Neural cell (in vitro differentiated cells): ENCODE measurements at regions not wholly inside any gene's neighbourhood (a gene's known extent, or its start where the extent isn't known, plus 50 kb on each side); places are given as distances from the start of the nearest gene placed in this dataset.

ENCODE experiments used
- H2AFZ ChIP-seq: fragments of 200-600, 300-800 bp; sonication (generic), shearing (Covaris generic); 2 replicates; pipeline ENCODE4 v1.6.0; 2014; ENCODE audit warnings: low read depth, mild to moderate bottlenecking, antibody characterized with exemption, low read length, moderate library complexity
- H3F3A ChIP-seq: fragments of 200-600 bp; shearing (Covaris generic); 2 replicates; pipeline ENCODE4 v1.6.1; 2016; ENCODE audit warnings: mild to moderate bottlenecking, moderate library complexity, mixed read lengths, antibody characterized with exemption, low read length; ENCODE audit not compliant: insufficient read depth, poor library complexity, severe bottlenecking
- H3K27ac ChIP-seq: fragments of 200-600, 300-800 bp; sonication (generic), shearing (Covaris generic); 2 replicates; pipeline ENCODE4 v1.5.1; 2014; ENCODE audit warnings: mild to moderate bottlenecking, low read length, moderate library complexity
- H3K27me3 ChIP-seq: fragments of 300-800, 200-600 bp; sonication (generic), shearing (Covaris generic); 2 replicates; pipeline ENCODE4 v1.6.0; 2014; ENCODE audit warnings: mild to moderate bottlenecking, low read depth, low read length, moderate library complexity; ENCODE audit not compliant: insufficient read depth
- H3K36me3 ChIP-seq: fragments of 300-800, 200-600 bp; sonication (generic), shearing (Covaris generic); 2 replicates; pipeline ENCODE4 v1.5.1; 2014; ENCODE audit warnings: mild to moderate bottlenecking, antibody characterized with exemption, low read length, moderate library complexity; ENCODE audit not compliant: insufficient read depth
- H3K4me2 ChIP-seq: fragments of 300-800, 200-600 bp; sonication (generic), shearing (Covaris generic); 2 replicates; pipeline ENCODE4 v1.6.0; 2014; ENCODE audit warnings: mild to moderate bottlenecking, low read length
- H3K4me3 ChIP-seq: fragments of 300-800, 200-600 bp; sonication (generic), shearing (Covaris generic); 2 replicates; pipeline ENCODE4 v1.5.1; 2014; ENCODE audit warnings: mild to moderate bottlenecking, low read length, moderate library complexity
- H3K79me2 ChIP-seq: fragments of 200-600 bp; shearing (Covaris generic); replicated peaks from 2 replicates; pipeline ENCODE4 v1.6.0; 2014; ENCODE audit warnings: mild to moderate bottlenecking, low read length, moderate library complexity; ENCODE audit not compliant: insufficient read depth
- H3K9ac ChIP-seq: fragments of 300-800, 200-600 bp; sonication (generic), shearing (Covaris generic); 2 replicates; pipeline ENCODE4 v1.6.1; 2016; ENCODE audit warnings: mild to moderate bottlenecking, low read length, mixed read lengths
- H3K9me2 ChIP-seq: fragments of 200-600 bp; shearing (Covaris generic); 2 replicates; pipeline ENCODE4 v1.6.1; 2016; ENCODE audit warnings: mild to moderate bottlenecking, low read length, mixed read lengths; ENCODE audit not compliant: insufficient read depth
- H3K9me3 ChIP-seq: fragments of 200-600, 300-800 bp; sonication (generic), shearing (Covaris generic); 2 replicates; pipeline ENCODE4 v1.6.1; 2016; ENCODE audit warnings: mild to moderate bottlenecking, mixed run types, low read length, moderate library complexity, mixed read lengths
- H4K20me1 ChIP-seq: fragments of 200-600 bp; shearing (Covaris generic); 2 replicates; pipeline ENCODE4 v1.6.1; 2016; ENCODE audit warnings: mild to moderate bottlenecking, mixed run types; ENCODE audit not compliant: insufficient read depth
- CTCF ChIP-seq: fragments of 450-650 bp; IDR thresholded peaks from 2 replicates; pipeline ENCODE4 v1.5.1; 2014; ENCODE audit warnings: antibody characterized with exemption, mild to moderate bottlenecking, moderate library complexity; ENCODE audit not compliant: poor library complexity, severe bottlenecking
- EP300 ChIP-seq: fragments of 450-650 bp; conservative IDR thresholded peaks from 2 replicates; pipeline ENCODE4 v1.6.1; 2014; ENCODE audit warnings: antibody characterized with exemption, mild to moderate bottlenecking, moderate library complexity; ENCODE audit not compliant: poor library complexity, severe bottlenecking
- EZH2 ChIP-seq: fragments of 200-600, 300-800 bp; shearing (Covaris generic), sonication (generic); IDR thresholded peaks from 2 replicates; pipeline ENCODE4 v1.6.1; 2014; ENCODE audit warnings: antibody characterized with exemption, low read length, borderline replicate concordance, mild to moderate bottlenecking; ENCODE audit not compliant: insufficient read depth, poor library complexity, severe bottlenecking
- MXI1 ChIP-seq: fragments of 450-650 bp; conservative IDR thresholded peaks from 2 replicates; pipeline ENCODE4 v1.6.1; 2014; ENCODE audit warnings: antibody characterized with exemption, mild to moderate bottlenecking; ENCODE audit not compliant: poor library complexity, severe bottlenecking
- POLR2AphosphoS5 ChIP-seq: IDR thresholded peaks from 2 replicates; pipeline ENCODE4 v1.6.1; 2012
- RAD21 ChIP-seq: fragments of 450-650 bp; conservative IDR thresholded peaks from 2 replicates; pipeline ENCODE4 v1.6.1; 2014; ENCODE audit warnings: antibody characterized with exemption, mild to moderate bottlenecking, moderate library complexity
- REST ChIP-seq: IDR thresholded peaks from 2 replicates; pipeline ENCODE4 v1.6.1; 2012; ENCODE audit warnings: borderline replicate concordance
- SMC3 ChIP-seq: fragments of 450-650 bp; conservative IDR thresholded peaks from 2 replicates; pipeline ENCODE4 v1.6.1; 2014; ENCODE audit warnings: antibody characterized with exemption, mild to moderate bottlenecking, moderate library complexity; ENCODE audit not compliant: poor library complexity
- TAF1 ChIP-seq: IDR thresholded peaks from 2 replicates; pipeline ENCODE4 v1.6.1; 2012; ENCODE audit warnings: low read depth

- Histone ChIP-seq H3K36me3 (no peaks in the 10 kb centered on the region), H3K9ac (no peak overlapping the region), H3F3A (no peaks in the 10 kb centered on the region), H3K9me3 (no peaks in the 10 kb centered on the region), H3K27me3 (no peaks in the 10 kb centered on the region), H2AFZ (no peak overlapping the region), H3K4me3 (no peak overlapping the region), H4K20me1 (no peaks in the 10 kb centered on the region), H3K27ac (no peak overlapping the region), H3K79me2 (no peaks in the 10 kb centered on the region), H3K4me2 (no peak overlapping the region), H3K9me2 (no peaks in the 10 kb centered on the region)
- no peak for TF ChIP-seq EZH2
- no peak for TF ChIP-seq TAF1
- TF ChIP-seq REST = no peak
- TF ChIP-seq POLR2AphosphoS5 = no peak
- no peak for TF ChIP-seq RAD21
- TF ChIP-seq MXI1 = no peak
- no peak for TF ChIP-seq CTCF
- no peak for TF ChIP-seq EP300
- TF ChIP-seq SMC3 = no peak
These were observed 686.8 kb upstream of the DDX18 start for GRCh38 chr2:117127680-117128079.

GRCh38 chr2:117128461-117128860 is 686.0 kb upstream of the DDX18 start:
- Histone ChIP-seq H3F3A (no peaks in the 10 kb centered on the region), H2AFZ (no peak overlapping the region), H4K20me1 (no peaks in the 10 kb centered on the region), H3K36me3 (no peaks in the 10 kb centered on the region), H3K27me3 (no peaks in the 10 kb centered on the region), H3K9ac (no peak overlapping the region), H3K4me2 (no peak overlapping the region), H3K79me2 (no peaks in the 10 kb centered on the region), H3K9me3 (no peaks in the 10 kb centered on the region), H3K9me2 (no peaks in the 10 kb centered on the region), H3K4me3 (no peak overlapping the region), H3K27ac (no peak overlapping the region)
- TF ChIP-seq TAF1 (no peak), EZH2 (no peak), CTCF (no peak), POLR2AphosphoS5 (no peak), EP300 (no peak), RAD21 (no peak), MXI1 (no peak), REST (no peak), SMC3 (no peak)
